Right atrium auricular region (tissue), 2 donors: ENCODE measurements at regions not wholly inside any gene's neighbourhood (a gene's known extent, or its start where the extent isn't known, plus 50 kb on each side); places are given as distances from the start of the nearest gene placed in this dataset.
"Not testable (repeated sequence)": the region's sequence is repeated elsewhere in the genome, so short reads cannot be mapped to it uniquely, and the experiment has no call there.

Source experiments
- DNase-seq: peaks from one replicate; pipeline ENCODE4 v3.0.0-alpha.2; 2019; ENCODE audit warnings: low spot score
- H3K27ac ChIP-seq, 2 donors: fragments of 200-600 bp; sonication (generic); 1 replicate in 1 of 2; 2 replicates in 1 of 2; pipeline ENCODE4 v1.5.1; 2016 to 2019
- H3K27me3 ChIP-seq, 2 donors: fragments of 200-600 bp; sonication (generic); one replicate each; pipeline versions ENCODE4 v1.5.1 to v1.6.0; 2017 to 2019
- H3K36me3 ChIP-seq: fragments of 200-600 bp; sonication (generic); one replicate; pipeline ENCODE4 v1.5.1; 2016
- H3K4me1 ChIP-seq, 2 donors: fragments of 200-600 bp; sonication (generic); one replicate each; pipeline versions ENCODE4 v1.5.1 to v1.6.0; 2017 to 2019
- H3K4me3 ChIP-seq, 2 donors: fragments of 200-600 bp; sonication (generic); 1 replicate in 1 of 2; 2 replicates in 1 of 2; pipeline ENCODE4 v1.5.1; 2017 to 2019; ENCODE audit warnings: mild to moderate bottlenecking in 1 of 2, moderate library complexity in 1 of 2
- H3K9me3 ChIP-seq, 2 donors: fragments of 200-600 bp; sonication (generic); one replicate each; pipeline ENCODE4 v1.5.1; 2019
- CTCF ChIP-seq, 2 donors: fragments of 200-600 bp; sonication (generic); IDR thresholded peaks; one replicate each; pipeline ENCODE4 v1.5.1; 2019; ENCODE audit warnings: antibody characterized with exemption in 2 of 2

GRCh38 chr5:143629871-143630659, 181.9 kb upstream of the HMHB1 start:
- Histone ChIP-seq H3K4me1 (peaks cover 0 to 7% of the 10 kb centered on the region in 2 donors), H3K27me3 (no peaks in the 10 kb centered on the region), H3K36me3 (no peaks in the 10 kb centered on the region), H3K4me3 (no peak overlapping the region), H3K9me3 (no peaks in the 10 kb centered on the region), H3K27ac (no peak overlapping the region)
- no peak for DNase-seq
- TF ChIP-seq CTCF (IDR thresholded peaks at IDR 0.05): no peak

- H3K27me3 ChIP-seq, H3K36me3 ChIP-seq, H3K4me3 ChIP-seq, H3K27ac ChIP-seq, H3K4me1 ChIP-seq, DNase-seq, H3K9me3 ChIP-seq: not testable (repeated sequence)
These were observed 186.9 kb upstream of the HMHB1 start for GRCh38 chr5:143625048-143625447.

- TF ChIP-seq CTCF (IDR thresholded peaks at IDR 0.05): no peak
- no peak for DNase-seq
- Histone ChIP-seq H3K4me3 (no peak overlapping the region), H3K27me3 (no peaks in the 10 kb centered on the region), H3K36me3 (no peaks in the 10 kb centered on the region), H3K9me3 (no peaks in the 10 kb centered on the region), H3K4me1 (no peaks in the 10 kb centered on the region), H3K27ac (no peak overlapping the region)
These were observed 187.5 kb upstream of the HMHB1 start for GRCh38 chr5:143624465-143624864.

- Histone ChIP-seq H3K4me3 (no peak overlapping the region), H3K4me1 (no peaks in the 10 kb centered on the region), H3K9me3 (no peaks in the 10 kb centered on the region), H3K36me3 (no peaks in the 10 kb centered on the region), H3K27ac (no peak overlapping the region), H3K27me3 (no peaks in the 10 kb centered on the region)
- no peak for TF ChIP-seq CTCF (IDR thresholded peaks at IDR 0.05)
- no peak for DNase-seq
These were observed 192.9 kb upstream of the HMHB1 start for GRCh38 chr5:143619040-143619439.

- no peaks in the 10 kb centered on the region for H3K27me3 ChIP-seq
- H3K27ac ChIP-seq: no peak overlapping the region
- no peak for DNase-seq
These were observed 193.8 kb upstream of the HMHB1 start for GRCh38 chr5:143618141-143618540.

GRCh38 chr5:143614831-143615230, 197.1 kb upstream of the HMHB1 start:
- Histone ChIP-seq H3K4me3 (no peak overlapping the region), H3K4me1 (no peaks in the 10 kb centered on the region), H3K36me3 (no peaks in the 10 kb centered on the region), H3K27ac (no peak overlapping the region), H3K27me3 (no peaks in the 10 kb centered on the region), H3K9me3 (no peaks in the 10 kb centered on the region)
- TF ChIP-seq CTCF (IDR thresholded peaks at IDR 0.05): no peak
- no peak for DNase-seq

More at GRCh38 chr5:143618141-143618540, 193.8 kb upstream of the HMHB1 start:
- Histone ChIP-seq H3K4me3 (no peak overlapping the region), H3K36me3 (no peaks in the 10 kb centered on the region), H3K4me1 (no peaks in the 10 kb centered on the region), H3K9me3 (no peaks in the 10 kb centered on the region)
- no peak for TF ChIP-seq CTCF (IDR thresholded peaks at IDR 0.05)
